H1 (cell line): ENCODE measurements at regions not wholly inside any gene's neighbourhood (a gene's known extent, or its start where the extent isn't known, plus 50 kb on each side); places are given as distances from the start of the nearest gene placed in this dataset.

ENCODE experiments used
- GABPA ChIP-seq: IDR thresholded peaks from 2 replicates; pipeline ENCODE4 v1.6.1; 2011; ENCODE audit warnings: mild to moderate bottlenecking, low read length, moderate library complexity, borderline replicate concordance; ENCODE audit not compliant: insufficient read depth
- JUND ChIP-seq: IDR thresholded peaks from 2 replicates; pipeline ENCODE4 v1.6.1; 2011; ENCODE audit warnings: mild to moderate bottlenecking, improper control_type of control experiment, low read length
- NANOG ChIP-seq: IDR thresholded peaks from 2 replicates; pipeline ENCODE4 v1.6.1; 2011; ENCODE audit warnings: low read length, low read depth, mild to moderate bottlenecking, inconsistent platforms; ENCODE audit not compliant: insufficient read depth, poor library complexity, severe bottlenecking

DNA sequence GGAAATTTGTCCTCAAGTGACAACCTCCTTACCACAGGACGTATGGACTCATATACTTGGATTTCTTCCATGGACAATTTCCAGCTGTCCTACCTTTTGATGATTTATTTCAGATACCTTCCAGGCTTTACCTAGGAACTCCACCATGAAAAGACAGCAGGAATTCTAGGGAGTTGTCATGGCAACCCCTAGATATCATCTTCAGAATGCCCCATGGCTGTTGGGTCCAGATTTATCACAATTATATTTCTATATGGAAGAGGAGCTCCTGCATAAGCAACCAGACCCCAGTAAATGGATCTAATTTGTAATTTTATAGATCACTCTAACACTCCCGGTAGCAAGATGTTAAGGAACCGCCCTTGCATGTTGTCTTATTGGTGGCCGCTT lies 102.3 kb upstream of the ZNF521 start (continued):
- no peak for TF ChIP-seq NANOG
- no peak for TF ChIP-seq JUND
- TF ChIP-seq GABPA: no peak
